Ishikawa (cell line): ENCODE measurements at regions not wholly inside any gene's neighbourhood (a gene's known extent, or its start where the extent isn't known, plus 50 kb on each side); places are given as distances from the start of the nearest gene placed in this dataset.

Experiments
- CEBPB ChIP-seq: IDR thresholded peaks from 2 replicates; pipeline ENCODE4 v1.6.1; 2012
- CREB1 ChIP-seq: IDR thresholded peaks from 2 replicates; pipeline ENCODE4 v1.6.1; 2012; ENCODE audit warnings: low read depth
- EGR1 ChIP-seq: IDR thresholded peaks from 2 replicates; pipeline ENCODE4 v1.6.1; 2012
- EP300 ChIP-seq: IDR thresholded peaks from 2 replicates; pipeline ENCODE4 v1.6.1; 2012; ENCODE audit warnings: borderline replicate concordance
- FOXM1 ChIP-seq: IDR thresholded peaks from 2 replicates; pipeline ENCODE4 v1.6.1; 2012; ENCODE audit warnings: low read depth, borderline replicate concordance
- MAX ChIP-seq: IDR thresholded peaks from 2 replicates; pipeline ENCODE4 v1.6.1; 2012
- NFIC ChIP-seq: IDR thresholded peaks from 2 replicates; pipeline ENCODE4 v1.6.1; 2012
- RAD21 ChIP-seq: IDR thresholded peaks from 2 replicates; pipeline ENCODE4 v1.6.1; 2012; ENCODE audit warnings: low read depth
- REST ChIP-seq: IDR thresholded peaks from 2 replicates; pipeline ENCODE4 v1.6.1; 2012; ENCODE audit warnings: low read depth, mild to moderate bottlenecking
- TAF1 ChIP-seq: IDR thresholded peaks from 2 replicates; pipeline ENCODE4 v1.6.1; 2012; ENCODE audit warnings: low read depth, mild to moderate bottlenecking
- TCF12 ChIP-seq: IDR thresholded peaks from 2 replicates; pipeline ENCODE4 v1.6.1; 2012; ENCODE audit warnings: low read depth
- TEAD4 ChIP-seq: IDR thresholded peaks from 2 replicates; pipeline ENCODE4 v1.6.1; 2012
- YY1 ChIP-seq: IDR thresholded peaks from 2 replicates; pipeline ENCODE4 v1.6.1; 2012; ENCODE audit warnings: low read depth
- ZBTB7A ChIP-seq: IDR thresholded peaks from 2 replicates; pipeline ENCODE4 v1.6.1; 2012; ENCODE audit warnings: low read depth
- TF ChIP-seq, protein P1 (sequence below): IDR thresholded peaks from 2 replicates; pipeline ENCODE4 v1.6.1; 2012

- TF ChIP-seq TEAD4 (no peak), YY1 (no peak), TCF12 (no peak), NFIC (no peak), REST (no peak), CREB1 (no peak), EGR1 (no peak), FOXM1 (no peak), ZBTB7A (no peak), RAD21 (no peak), TAF1 (no peak), EP300 (no peak), CEBPB (no peak), MAX (no peak)
- TF ChIP-seq, protein P1, sequence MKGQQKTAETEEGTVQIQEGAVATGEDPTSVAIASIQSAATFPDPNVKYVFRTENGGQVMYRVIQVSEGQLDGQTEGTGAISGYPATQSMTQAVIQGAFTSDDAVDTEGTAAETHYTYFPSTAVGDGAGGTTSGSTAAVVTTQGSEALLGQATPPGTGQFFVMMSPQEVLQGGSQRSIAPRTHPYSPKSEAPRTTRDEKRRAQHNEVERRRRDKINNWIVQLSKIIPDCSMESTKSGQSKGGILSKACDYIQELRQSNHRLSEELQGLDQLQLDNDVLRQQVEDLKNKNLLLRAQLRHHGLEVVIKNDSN, result no peak
These were observed 206.4 kb upstream of the EGFLAM start for GRCh38 chr5:38051711-38052511.

GRCh38 chr5:38048400-38048799 is 208.6 kb upstream of the GDNF start:
- TF ChIP-seq NFIC, result no peak
- TF ChIP-seq MAX, result no peak
- no peak for TF ChIP-seq FOXM1
- TF ChIP-seq YY1, result no peak
- TF ChIP-seq, protein P1, result no peak
- no peak for TF ChIP-seq REST
- TF ChIP-seq TEAD4, result no peak
- no peak for TF ChIP-seq EP300

DNA sequence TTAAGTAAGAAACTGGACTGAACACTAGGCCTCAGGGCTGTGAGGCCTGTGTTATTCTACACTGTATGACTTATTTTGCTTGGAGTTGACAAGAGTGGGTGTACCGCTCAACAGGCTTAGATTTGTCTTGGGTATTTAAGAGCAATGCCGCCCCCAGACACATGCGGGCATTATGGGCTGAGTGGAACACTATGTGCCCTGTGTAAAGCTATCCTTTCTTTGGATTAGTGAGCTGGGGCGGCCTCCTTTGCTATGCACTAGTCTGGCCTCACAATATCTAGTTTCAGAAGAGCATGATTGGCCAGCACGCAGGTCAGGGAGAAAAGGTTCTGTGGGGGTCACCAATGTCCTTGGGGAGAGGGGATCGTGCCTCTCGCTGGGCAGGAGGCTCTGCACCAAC is 206.3 kb upstream of the GDNF start:
- TF ChIP-seq RAD21 (no peak), TEAD4 (no peak), FOXM1 (no peak), CREB1 (no peak), TCF12 (no peak), EGR1 (no peak), NFIC (no peak), EP300 (no peak), TAF1 (no peak), ZBTB7A (no peak), REST (no peak), MAX (no peak)

DNA sequence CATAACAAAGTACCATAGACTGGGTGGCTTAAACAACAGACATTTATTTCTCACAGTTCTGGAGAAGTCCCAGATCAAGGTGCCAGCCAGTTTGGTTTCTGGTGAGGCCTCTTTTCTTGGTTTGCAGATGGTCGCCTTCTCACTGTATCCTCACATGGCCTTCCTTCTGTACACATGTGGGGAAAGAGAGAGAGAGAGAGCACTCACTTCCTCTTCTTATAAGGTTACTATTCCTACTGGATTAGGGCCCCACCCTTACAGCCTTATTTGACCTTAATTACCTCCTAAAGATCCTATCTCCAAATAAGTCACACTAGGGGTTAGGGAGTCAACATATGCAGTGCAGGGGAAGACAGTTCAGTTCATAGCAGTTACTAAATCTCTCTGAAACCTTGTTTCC is 205.6 kb upstream of the GDNF start:
- no peak for TF ChIP-seq MAX
- no peak for TF ChIP-seq REST
- no peak for TF ChIP-seq TCF12
- TF ChIP-seq CREB1, result no peak
- no peak for TF ChIP-seq EGR1
- TF ChIP-seq TEAD4, result no peak
- TF ChIP-seq EP300, result no peak
- TF ChIP-seq NFIC, result no peak
- no peak for TF ChIP-seq CEBPB
- TF ChIP-seq TAF1, result no peak
